GM12874 (cell line): ENCODE measurements at regions not wholly inside any gene's neighbourhood (a gene's known extent, or its start where the extent isn't known, plus 50 kb on each side); places are given as distances from the start of the nearest gene placed in this dataset.

Source experiments
- TF ChIP-seq, protein P1 (sequence below): IDR thresholded peaks from 2 replicates; pipeline ENCODE4 v1.5.1; 2011; ENCODE audit warnings: low read depth, mild to moderate bottlenecking, control low read depth, low read length, moderate library complexity; ENCODE audit not compliant: insufficient read depth

DNA sequence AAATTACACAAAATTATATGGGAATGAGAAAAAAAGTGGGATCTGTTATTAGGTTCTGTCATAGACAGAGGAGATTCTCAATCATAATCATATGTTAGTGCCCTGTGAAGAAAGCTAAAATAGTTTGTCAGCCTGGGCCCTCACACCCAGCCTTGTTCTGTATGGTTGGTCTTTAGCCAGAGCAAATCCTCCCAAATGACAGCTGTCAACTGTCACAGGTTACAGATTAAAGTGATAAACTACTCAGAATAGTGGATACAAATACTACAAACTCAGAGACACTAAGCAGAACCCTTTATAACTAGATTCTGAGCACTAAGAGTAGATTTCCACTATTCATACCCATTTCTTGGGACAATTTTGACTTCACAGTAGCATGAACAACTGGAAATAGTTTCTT is 405.0 kb upstream of the MEF2C start:
- TF ChIP-seq, protein P1, sequence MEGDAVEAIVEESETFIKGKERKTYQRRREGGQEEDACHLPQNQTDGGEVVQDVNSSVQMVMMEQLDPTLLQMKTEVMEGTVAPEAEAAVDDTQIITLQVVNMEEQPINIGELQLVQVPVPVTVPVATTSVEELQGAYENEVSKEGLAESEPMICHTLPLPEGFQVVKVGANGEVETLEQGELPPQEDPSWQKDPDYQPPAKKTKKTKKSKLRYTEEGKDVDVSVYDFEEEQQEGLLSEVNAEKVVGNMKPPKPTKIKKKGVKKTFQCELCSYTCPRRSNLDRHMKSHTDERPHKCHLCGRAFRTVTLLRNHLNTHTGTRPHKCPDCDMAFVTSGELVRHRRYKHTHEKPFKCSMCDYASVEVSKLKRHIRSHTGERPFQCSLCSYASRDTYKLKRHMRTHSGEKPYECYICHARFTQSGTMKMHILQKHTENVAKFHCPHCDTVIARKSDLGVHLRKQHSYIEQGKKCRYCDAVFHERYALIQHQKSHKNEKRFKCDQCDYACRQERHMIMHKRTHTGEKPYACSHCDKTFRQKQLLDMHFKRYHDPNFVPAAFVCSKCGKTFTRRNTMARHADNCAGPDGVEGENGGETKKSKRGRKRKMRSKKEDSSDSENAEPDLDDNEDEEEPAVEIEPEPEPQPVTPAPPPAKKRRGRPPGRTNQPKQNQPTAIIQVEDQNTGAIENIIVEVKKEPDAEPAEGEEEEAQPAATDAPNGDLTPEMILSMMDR, result no peak

DNA sequence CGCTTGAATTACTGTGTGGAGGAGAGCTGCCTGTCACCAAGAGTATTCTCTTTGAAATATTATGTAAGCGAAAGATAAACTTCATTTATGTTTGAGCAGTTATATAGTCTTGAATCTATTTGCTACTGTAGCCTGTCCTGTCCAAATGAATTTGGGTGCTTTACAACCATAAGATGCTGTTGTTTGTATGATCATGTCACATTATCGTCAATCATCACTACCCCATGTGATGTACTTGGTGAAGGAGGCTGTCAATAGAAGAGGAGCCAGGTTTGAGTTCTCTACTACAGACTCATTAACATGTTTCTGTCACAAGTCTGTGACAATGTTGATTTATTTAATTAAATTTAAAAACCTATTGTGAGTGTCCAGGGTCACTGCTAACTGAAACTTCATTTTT is 403.3 kb upstream of the MEF2C start:
- TF ChIP-seq, protein P1, result no peak

DNA sequence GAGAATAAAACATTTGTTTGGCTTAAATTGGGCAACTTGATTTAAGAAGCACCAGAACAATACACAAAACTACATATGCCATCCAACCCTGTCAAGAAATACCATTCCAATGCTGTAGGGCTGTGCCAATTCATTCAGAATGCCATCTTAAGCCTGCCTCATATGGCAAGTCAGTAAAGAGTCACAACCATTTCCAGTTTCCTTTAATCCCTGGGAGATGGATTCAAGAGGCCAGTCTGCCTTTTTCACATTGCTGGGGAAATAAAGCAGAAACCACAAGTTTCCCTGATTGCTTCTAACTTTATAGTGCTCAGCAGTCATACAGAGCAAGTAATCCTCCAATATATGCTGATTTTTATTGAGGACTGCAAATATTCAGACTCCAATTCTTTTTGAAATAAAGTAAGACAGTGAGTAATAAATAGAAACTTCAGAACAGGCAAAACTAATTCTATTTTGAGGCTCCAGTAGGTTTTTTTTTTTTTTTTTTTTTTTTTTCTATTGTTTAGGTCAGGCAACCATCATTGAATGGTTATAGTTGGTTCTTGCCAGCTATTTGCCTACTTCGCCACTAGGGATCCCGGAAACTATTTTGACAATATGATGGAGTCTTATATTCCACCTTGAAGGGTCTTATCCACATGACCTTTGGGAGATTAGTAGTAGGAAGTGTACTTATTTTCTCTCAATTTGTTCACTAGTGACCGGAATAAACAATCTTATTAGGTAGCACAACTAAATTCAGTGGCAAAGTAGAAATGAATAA is 400.9 kb upstream of the MEF2C start:
- TF ChIP-seq, protein P1, result no peak

DNA sequence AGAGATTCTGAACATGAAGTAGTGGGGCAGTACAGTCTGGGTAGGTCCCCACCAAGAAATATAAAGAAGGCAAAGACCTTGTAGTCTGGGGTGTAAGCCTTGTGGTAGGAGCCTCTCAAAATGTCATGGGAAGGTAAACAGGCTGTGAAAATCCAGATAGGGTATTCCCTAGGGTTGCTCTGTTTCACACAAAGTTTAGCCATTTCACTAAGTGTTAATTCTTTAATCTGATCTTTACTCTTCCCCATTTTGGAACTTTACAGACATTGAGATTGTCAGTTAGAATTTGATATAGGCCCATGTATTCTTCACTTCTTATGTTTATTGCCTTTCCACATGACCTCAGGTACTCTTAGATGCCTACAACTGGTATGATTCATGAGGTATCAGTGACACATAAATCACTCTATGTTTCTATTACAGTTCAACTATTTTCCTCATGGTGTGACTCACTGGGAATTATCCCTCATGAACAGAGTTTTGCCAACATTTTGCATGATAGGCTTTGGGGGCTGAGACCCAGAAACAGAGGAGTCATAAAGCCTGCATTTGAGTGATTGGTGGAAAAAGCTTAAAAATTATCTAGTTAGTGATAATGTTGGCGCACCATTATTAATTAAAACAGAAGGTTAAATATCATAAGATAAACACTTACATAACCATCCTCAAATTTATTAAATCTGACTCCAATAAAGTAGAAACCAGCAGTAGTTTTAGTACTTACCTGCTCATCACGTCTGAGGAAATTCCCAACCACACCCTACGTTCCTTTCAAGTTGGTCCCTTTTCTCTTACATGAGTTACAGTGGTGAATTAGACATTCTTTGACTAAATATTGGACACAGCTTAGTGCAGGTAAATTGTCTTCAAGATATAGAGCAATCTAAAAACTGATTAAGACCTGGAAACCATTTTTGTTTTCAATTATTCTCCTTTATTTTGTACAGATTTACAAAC is 399.8 kb upstream of the MEF2C start:
- TF ChIP-seq, protein P1, result no peak

DNA sequence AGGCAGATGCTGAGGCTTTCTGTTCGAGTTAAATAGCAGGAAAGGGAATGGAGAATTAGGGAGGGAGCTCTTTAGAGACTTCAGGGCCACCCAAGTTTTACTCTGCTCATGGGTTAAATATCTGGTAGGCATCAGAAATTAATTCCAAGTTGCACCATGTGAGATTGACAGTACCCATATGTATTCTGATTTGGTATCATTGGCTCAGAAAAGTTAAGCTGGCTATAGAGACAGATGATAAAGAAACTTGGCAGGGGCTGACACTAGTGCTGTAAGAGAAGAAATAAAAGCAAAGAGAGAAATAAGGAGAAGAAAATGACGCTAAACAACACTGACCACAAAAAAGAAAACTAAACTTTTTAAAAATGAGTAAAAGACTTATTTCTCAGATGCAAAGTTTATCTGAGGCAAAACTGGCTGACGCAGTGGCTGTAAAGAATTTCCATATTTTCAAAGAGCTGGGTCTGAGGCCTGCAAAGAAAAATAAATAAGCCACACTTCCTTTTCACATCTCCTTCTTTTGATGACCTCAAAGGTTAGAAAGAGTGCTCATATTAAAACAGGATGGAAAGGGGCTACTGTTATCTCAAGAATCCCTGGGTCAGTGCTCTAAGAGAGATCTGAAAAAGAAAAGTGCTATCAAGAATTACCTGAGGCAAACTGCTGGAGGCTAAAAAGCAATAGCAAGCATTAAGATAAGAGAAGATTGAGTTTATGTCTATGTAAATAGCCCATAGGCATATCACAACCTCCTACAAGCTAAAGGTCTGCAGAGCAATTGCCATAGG is 399.0 kb upstream of the MEF2C start:
- TF ChIP-seq, protein P1, result no peak

DNA sequence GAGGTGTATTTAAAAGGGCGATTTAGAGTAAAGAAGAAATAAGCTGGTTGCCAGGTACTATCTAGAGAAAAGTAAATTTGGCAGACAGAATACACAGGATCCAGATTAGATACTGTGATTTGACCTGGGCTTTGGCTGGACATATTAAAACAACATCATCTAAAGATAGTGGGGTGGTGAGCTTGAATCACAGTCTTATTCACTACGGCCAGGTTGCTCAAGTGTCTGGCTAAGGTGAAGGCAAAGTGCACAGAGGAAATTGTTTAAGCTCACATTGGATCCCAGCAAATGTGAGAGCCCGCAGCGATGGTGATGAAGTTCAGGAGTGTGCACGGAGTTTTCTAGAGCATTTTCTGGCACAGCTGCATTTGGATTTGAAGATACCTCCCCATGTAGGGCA is 398.2 kb upstream of the MEF2C start:
- TF ChIP-seq, protein P1, result no peak
